Upper lobe of left lung (tissue), 4 donors: ENCODE measurements at regions not wholly inside any gene's neighbourhood (a gene's known extent, or its start where the extent isn't known, plus 50 kb on each side); places are given as distances from the start of the nearest gene placed in this dataset.

Experiments used
- CTCF ChIP-seq, 6 experiments: fragments of 450-650 bp in 4 of 6; fragments of 200-600 bp in 2 of 6; sonication (generic) in 2 of 6; IDR thresholded peaks; one replicate each; pipeline ENCODE4 v1.5.1; 2016 to 2019; ENCODE audit warnings: antibody characterized with exemption in 6 of 6
- POLR2A ChIP-seq, 4 donors: fragments of 450-650 bp; IDR thresholded peaks; one replicate each; pipeline ENCODE4 v1.5.1; 2016 to 2017; ENCODE audit warnings: antibody characterized with exemption in 4 of 4, mild to moderate bottlenecking in 2 of 4
- POLR2AphosphoS5 ChIP-seq, 2 donors: sonication (generic); formaldehyde crosslinking; IDR thresholded peaks; one replicate each; pipeline ENCODE4 v1.5.1; 2017; ENCODE audit warnings: antibody characterized with exemption in 2 of 2

GRCh38 chr5:112685931-112686330, 51.8 kb upstream of the APC start:
- TF ChIP-seq POLR2A (IDR thresholded peaks at IDR 0.05) (no peak), CTCF (IDR thresholded peaks at IDR 0.05) (no peak), POLR2AphosphoS5 (IDR thresholded peaks at IDR 0.05) (no peak)
